Activated CD4-positive, alpha-beta T cell treated with anti-CD3 and anti-CD28 coated beads, Interleukin-2, amount 10 ng/mL, durations not matched to agents 24 days and 14 days (primary cell): ENCODE measurements at regions not wholly inside any gene's neighbourhood (a gene's known extent, or its start where the extent isn't known, plus 50 kb on each side); places are given as distances from the start of the nearest gene placed in this dataset.
"Not testable (repeated sequence)": the region's sequence is repeated elsewhere in the genome, so short reads cannot be mapped to it uniquely, and the experiment has no call there.

Source experiments
- DNase-seq: peaks from one replicate; pipeline ENCODE4 v3.0.0; 2022
- H3K27ac Mint-ChIP-seq: one replicate; pipeline ENCODE4 v1.8.0; 2022; ENCODE audit warnings: mild to moderate bottlenecking, mixed read lengths
- H3K27me3 Mint-ChIP-seq: one replicate; pipeline ENCODE4 v1.8.0; 2022; ENCODE audit warnings: mixed read lengths
- H3K36me3 Mint-ChIP-seq: one replicate; pipeline ENCODE4 v1.8.0; 2022; ENCODE audit warnings: low read depth, mild to moderate bottlenecking, mixed read lengths
- H3K4me1 Mint-ChIP-seq: one replicate; pipeline ENCODE4 v1.8.0; 2021; ENCODE audit warnings: mixed read lengths
- H3K4me3 Mint-ChIP-seq: one replicate; pipeline ENCODE4 v1.8.0; 2022; ENCODE audit warnings: mild to moderate bottlenecking, moderate library complexity, mixed read lengths
- H3K9me3 Mint-ChIP-seq: one replicate; pipeline ENCODE4 v1.8.0; 2021; ENCODE audit warnings: mixed read lengths
- intact Hi-C: fragments of 100-400 bp; cut with micrococcal nuclease; formaldehyde crosslinking; loops from one replicate; pipeline ENCODE4 v1.15.1; 2023

GRCh38 chr2:136715146-136715545, 50.2 kb upstream of the THSD7B start:
- Mint-ChIP-seq H3K4me1 (no peaks in the 10 kb centered on the region), H3K9me3 (no peaks in the 10 kb centered on the region), H3K27me3 (no peaks in the 10 kb centered on the region), H3K36me3 (no peaks in the 10 kb centered on the region), H3K4me3 (no peak overlapping the region), H3K27ac (no peak overlapping the region)
- DNase-seq = no peak
- intact Hi-C loops = no loop called here

GRCh38 chr2:136714452-136714951, 50.8 kb upstream of the THSD7B start:
- no peaks in the 10 kb centered on the region for H3K4me1 Mint-ChIP-seq
- DNase-seq = no peak
- no peaks in the 10 kb centered on the region for H3K9me3 Mint-ChIP-seq
- no peaks in the 10 kb centered on the region for H3K36me3 Mint-ChIP-seq
- H3K27me3 Mint-ChIP-seq = no peaks in the 10 kb centered on the region
- no peak overlapping the region for H3K27ac Mint-ChIP-seq
- intact Hi-C loops = no loop called here
- H3K4me3 Mint-ChIP-seq = no peak overlapping the region

GRCh38 chr2:136713739-136714138, 51.6 kb upstream of the THSD7B start:
- intact Hi-C loops = no loop called here
- no peaks in the 10 kb centered on the region for H3K36me3 Mint-ChIP-seq
- no peak overlapping the region for H3K27ac Mint-ChIP-seq
- DNase-seq = no peak
- no peaks in the 10 kb centered on the region for H3K27me3 Mint-ChIP-seq
- H3K4me1 Mint-ChIP-seq = no peaks in the 10 kb centered on the region
- H3K4me3 Mint-ChIP-seq = no peak overlapping the region
- no peaks in the 10 kb centered on the region for H3K9me3 Mint-ChIP-seq

- Mint-ChIP-seq H3K36me3 (no peaks in the 10 kb centered on the region), H3K27ac (no peak overlapping the region), H3K4me3 (no peak overlapping the region), H3K4me1 (no peaks in the 10 kb centered on the region), H3K9me3 (peaks cover 6% of the 10 kb centered on the region), H3K27me3 (no peaks in the 10 kb centered on the region)
- DNase-seq = no peak
- intact Hi-C loops = no loop called here
Measured at GRCh38 chr2:136705336-136705735, 60.0 kb upstream of the THSD7B start.

GRCh38 chr2:136703214-136703613, 62.1 kb upstream of the THSD7B start:
- peaks cover 6% of the 10 kb centered on the region for H3K9me3 Mint-ChIP-seq
- no peak overlapping the region for H3K27ac Mint-ChIP-seq
- no peaks in the 10 kb centered on the region for H3K27me3 Mint-ChIP-seq

GRCh38 chr2:136696438-136696837, 68.9 kb upstream of the THSD7B start:
- Mint-ChIP-seq H3K27me3 (no peaks in the 10 kb centered on the region), H3K9me3 (no peaks in the 10 kb centered on the region), H3K36me3 (no peaks in the 10 kb centered on the region), H3K4me1 (no peaks in the 10 kb centered on the region), H3K4me3 (no peak overlapping the region), H3K27ac (no peak overlapping the region)
- DNase-seq = no peak
- intact Hi-C loops = no loop called here

More at GRCh38 chr2:136703214-136703613, 62.1 kb upstream of the THSD7B start:
- no peak for DNase-seq
- no peaks in the 10 kb centered on the region for H3K36me3 Mint-ChIP-seq
- H3K4me1 Mint-ChIP-seq = no peaks in the 10 kb centered on the region
- intact Hi-C loops = no loop called here
- H3K4me3 Mint-ChIP-seq = no peak overlapping the region

GRCh38 chr2:136693966-136694365, 71.4 kb upstream of the THSD7B start:
- intact Hi-C loops = no loop called here
- Mint-ChIP-seq H3K27ac (no peak overlapping the region), H3K27me3 (no peaks in the 10 kb centered on the region), H3K36me3 (no peaks in the 10 kb centered on the region), H3K9me3 (no peaks in the 10 kb centered on the region), H3K4me1 (no peaks in the 10 kb centered on the region), H3K4me3 (no peak overlapping the region)
- no peak for DNase-seq

GRCh38 chr2:136680079-136680478, 85.3 kb upstream of the THSD7B start:
- intact Hi-C loops, H3K4me3 Mint-ChIP-seq, H3K4me1 Mint-ChIP-seq, H3K9me3 Mint-ChIP-seq, H3K27ac Mint-ChIP-seq, DNase-seq, H3K27me3 Mint-ChIP-seq, H3K36me3 Mint-ChIP-seq: not testable (repeated sequence)

- intact Hi-C loops = no loop called here
- H3K27me3 Mint-ChIP-seq = no peaks in the 10 kb centered on the region
- no peaks in the 10 kb centered on the region for H3K9me3 Mint-ChIP-seq
- no peak overlapping the region for H3K4me3 Mint-ChIP-seq
- no peaks in the 10 kb centered on the region for H3K4me1 Mint-ChIP-seq
- no peaks in the 10 kb centered on the region for H3K36me3 Mint-ChIP-seq
- H3K27ac Mint-ChIP-seq = no peak overlapping the region
- DNase-seq = no peak
Measured at GRCh38 chr2:136665736-136666135, 99.6 kb upstream of the THSD7B start.

- Mint-ChIP-seq H3K27me3 (no peaks in the 10 kb centered on the region), H3K9me3 (no peaks in the 10 kb centered on the region), H3K27ac (no peak overlapping the region), H3K4me1 (no peaks in the 10 kb centered on the region), H3K4me3 (no peak overlapping the region), H3K36me3 (no peaks in the 10 kb centered on the region)
- no peak for DNase-seq
- intact Hi-C loops = no loop called here
Measured at GRCh38 chr2:136664713-136665405, 100.5 kb upstream of the THSD7B start.

- no peak for DNase-seq
- H3K36me3 Mint-ChIP-seq = no peaks in the 10 kb centered on the region
- H3K4me1 Mint-ChIP-seq = no peaks in the 10 kb centered on the region
- no peak overlapping the region for H3K4me3 Mint-ChIP-seq
- no peaks in the 10 kb centered on the region for H3K9me3 Mint-ChIP-seq
- peaks cover 2% of the 10 kb centered on the region for H3K27me3 Mint-ChIP-seq
- intact Hi-C loops = no loop called here
- no peak overlapping the region for H3K27ac Mint-ChIP-seq
Measured at GRCh38 chr2:136658201-136658600, 107.1 kb upstream of the THSD7B start.

GRCh38 chr2:136653861-136654260, 111.5 kb upstream of the THSD7B start:
- no peaks in the 10 kb centered on the region for H3K36me3 Mint-ChIP-seq
- no peak overlapping the region for H3K4me3 Mint-ChIP-seq
- no peak for DNase-seq
- no peaks in the 10 kb centered on the region for H3K4me1 Mint-ChIP-seq
- no peak overlapping the region for H3K27ac Mint-ChIP-seq
- H3K27me3 Mint-ChIP-seq = peaks cover 4% of the 10 kb centered on the region
- H3K9me3 Mint-ChIP-seq = no peaks in the 10 kb centered on the region
- intact Hi-C loops = no loop called here

- Mint-ChIP-seq H3K27ac (no peak overlapping the region), H3K4me3 (no peak overlapping the region), H3K9me3 (no peaks in the 10 kb centered on the region), H3K27me3 (peaks cover 6% of the 10 kb centered on the region), H3K36me3 (no peaks in the 10 kb centered on the region), H3K4me1 (no peaks in the 10 kb centered on the region)
- DNase-seq = no peak
- intact Hi-C loops = no loop called here
Measured at GRCh38 chr2:136651456-136652010, 113.8 kb upstream of the THSD7B start.

GRCh38 chr2:136647039-136647438, 118.3 kb upstream of the THSD7B start:
- Mint-ChIP-seq H3K4me3 (no peak overlapping the region), H3K4me1 (no peaks in the 10 kb centered on the region), H3K27ac (no peak overlapping the region), H3K36me3 (no peaks in the 10 kb centered on the region), H3K9me3 (no peaks in the 10 kb centered on the region), H3K27me3 (peaks cover 4% of the 10 kb centered on the region)
- intact Hi-C loops = no loop called here
- DNase-seq = no peak
